ENCODE measurements at regions not wholly inside any gene's neighbourhood (a gene's known extent, or its start where the extent isn't known, plus 50 kb on each side); places are given as distances from the start of the nearest gene placed in this dataset.
A peak's percentile ranks its signal among the peaks of the same experiment; 100 is the strongest.

DNA sequence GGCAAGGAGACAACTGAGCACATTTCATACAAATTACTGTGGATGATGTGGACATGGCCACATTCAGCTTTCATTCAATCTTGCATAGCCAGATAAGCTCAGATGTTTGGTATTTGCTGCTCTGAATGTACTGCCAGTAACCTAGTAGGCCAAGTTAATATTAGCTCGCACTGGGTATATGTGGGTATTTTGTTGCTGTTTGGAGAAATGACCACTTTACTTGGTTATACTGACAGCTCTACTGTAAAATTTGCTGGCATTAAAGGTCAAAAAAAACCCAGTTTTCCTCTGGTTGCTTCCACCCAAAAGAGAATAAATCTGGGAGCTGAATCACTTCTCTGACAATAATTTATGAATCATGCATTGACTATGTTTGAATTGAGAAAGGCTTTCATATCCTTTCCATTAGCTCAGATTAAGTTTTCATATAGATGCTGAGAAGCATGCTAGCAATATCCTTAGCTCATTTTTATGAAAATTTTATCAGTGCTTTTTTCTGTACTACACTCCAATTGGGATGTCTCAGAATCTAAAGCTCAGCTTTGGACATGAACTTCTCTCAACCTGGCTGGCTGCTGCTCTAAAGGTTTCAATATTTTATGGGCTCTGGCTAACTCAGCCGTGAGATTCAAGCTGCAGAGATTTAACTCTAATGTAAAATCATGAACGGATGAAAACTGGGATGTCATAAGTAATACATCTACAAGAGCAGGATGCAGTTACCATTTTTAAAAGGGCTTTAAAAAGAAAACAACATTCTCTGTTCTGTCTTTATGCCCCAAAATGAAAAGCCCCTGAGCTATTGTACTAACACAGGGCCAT lies 330.0 kb downstream of the BARHL2 start:
- Histone ChIP-seq H3K36me3 (ENCODE audit: control insufficient read depth, insufficient read depth, low read length) (no peaks in the 10 kb centered on the region), H3K4me3 (ENCODE audit: low read length) (no peak overlapping the region), H3K9me3 (ENCODE audit: control insufficient read depth, low read length) (no peaks in the 10 kb centered on the region), H3K9ac (ENCODE audit: extremely low read depth, low read length, poor library complexity, severe bottlenecking) (no peak overlapping the region), H3K4me1 (ENCODE audit: control insufficient read depth, insufficient read depth, low read length) (peaks cover 28% of the 10 kb centered on the region), H3K27ac (ENCODE audit: low read depth, low read length) (no peak overlapping the region), H3K27me3 (ENCODE audit: control insufficient read depth, insufficient read depth, low read length, poor library complexity, severe bottlenecking) (no peaks in the 10 kb centered on the region)
- Mint-ChIP-seq H3K27ac (no peak overlapping the region), H3K27me3 (ENCODE audit: insufficient read depth) (no peaks in the 10 kb centered on the region), H3K9me3 (no peaks in the 10 kb centered on the region), H3K4me1 (peaks cover 40% of the 10 kb centered on the region), H3K4me3 (no peak overlapping the region), H3K36me3 (ENCODE audit: low read depth) (no peaks in the 10 kb centered on the region)
- TF ChIP-seq, protein P1, sequence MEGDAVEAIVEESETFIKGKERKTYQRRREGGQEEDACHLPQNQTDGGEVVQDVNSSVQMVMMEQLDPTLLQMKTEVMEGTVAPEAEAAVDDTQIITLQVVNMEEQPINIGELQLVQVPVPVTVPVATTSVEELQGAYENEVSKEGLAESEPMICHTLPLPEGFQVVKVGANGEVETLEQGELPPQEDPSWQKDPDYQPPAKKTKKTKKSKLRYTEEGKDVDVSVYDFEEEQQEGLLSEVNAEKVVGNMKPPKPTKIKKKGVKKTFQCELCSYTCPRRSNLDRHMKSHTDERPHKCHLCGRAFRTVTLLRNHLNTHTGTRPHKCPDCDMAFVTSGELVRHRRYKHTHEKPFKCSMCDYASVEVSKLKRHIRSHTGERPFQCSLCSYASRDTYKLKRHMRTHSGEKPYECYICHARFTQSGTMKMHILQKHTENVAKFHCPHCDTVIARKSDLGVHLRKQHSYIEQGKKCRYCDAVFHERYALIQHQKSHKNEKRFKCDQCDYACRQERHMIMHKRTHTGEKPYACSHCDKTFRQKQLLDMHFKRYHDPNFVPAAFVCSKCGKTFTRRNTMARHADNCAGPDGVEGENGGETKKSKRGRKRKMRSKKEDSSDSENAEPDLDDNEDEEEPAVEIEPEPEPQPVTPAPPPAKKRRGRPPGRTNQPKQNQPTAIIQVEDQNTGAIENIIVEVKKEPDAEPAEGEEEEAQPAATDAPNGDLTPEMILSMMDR (conservative IDR thresholded peaks at IDR 0.05): no peak
- DNase-seq: no peak
- 93 to 100% methylated on average over 2 to 3 of the region's 3 CpGs for WGBS, 2 experiments (ENCODE audit: insufficient coverage in 1 of 2, insufficient read length in 1 of 2)

DNA sequence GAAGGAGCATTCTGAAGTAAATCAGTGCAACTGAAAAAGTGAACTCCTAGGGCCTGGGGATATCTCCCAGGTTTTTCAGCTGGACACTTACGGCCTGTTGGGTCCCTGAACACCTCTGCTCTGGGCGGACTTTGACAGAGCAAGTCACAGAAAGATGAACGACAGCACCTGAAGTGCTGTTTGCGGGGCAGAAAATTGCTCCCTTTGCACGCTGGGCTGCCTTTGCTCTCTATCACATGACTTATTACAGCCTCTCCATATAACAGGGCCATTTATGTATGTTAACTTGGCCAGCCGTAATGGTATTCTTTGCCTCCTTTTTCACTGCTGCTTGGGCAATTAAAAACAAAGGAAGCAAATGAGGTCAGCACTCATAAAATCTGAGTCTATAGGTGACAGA lies 332.9 kb downstream of the BARHL2 start:
- peak; percentile 58 for DNase-seq
- 88 to 93% methylated on average over 5 to 6 of the region's 6 CpGs for WGBS, 2 experiments (ENCODE audit: insufficient coverage in 1 of 2, insufficient read length in 1 of 2)
- TF ChIP-seq, protein P1 (conservative IDR thresholded peaks at IDR 0.05): no peak

GRCh38 chr1:90382161-90382560 lies 334.9 kb downstream of the BARHL2 start:
- Mint-ChIP-seq H3K4me1 (peaks cover 23% of the 10 kb centered on the region), H3K36me3 (ENCODE audit: low read depth) (no peaks in the 10 kb centered on the region), H3K27ac (no peak overlapping the region), H3K27me3 (ENCODE audit: insufficient read depth) (no peaks in the 10 kb centered on the region), H3K9me3 (peaks cover 3% of the 10 kb centered on the region), H3K4me3 (no peak overlapping the region)
- H3K36me3 ChIP-seq (ENCODE audit: control insufficient read depth, insufficient read depth, low read length): no peaks in the 10 kb centered on the region
- no peak overlapping the region for H3K9ac ChIP-seq (ENCODE audit: extremely low read depth, low read length, poor library complexity, severe bottlenecking)
- H3K4me3 ChIP-seq (ENCODE audit: low read length): no peak overlapping the region
- peaks cover 12% of the 10 kb centered on the region for H3K4me1 ChIP-seq (ENCODE audit: control insufficient read depth, insufficient read depth, low read length)
- WGBS, 2 experiments (ENCODE audit: insufficient coverage in 1 of 2, insufficient read length in 1 of 2): 90 to 92% methylated on average over 4 of the region's 4 CpGs
- no peak overlapping the region for H3K27ac ChIP-seq (ENCODE audit: low read depth, low read length)
- TF ChIP-seq, protein P1 (conservative IDR thresholded peaks at IDR 0.05): no peak
- no peaks in the 10 kb centered on the region for H3K27me3 ChIP-seq (ENCODE audit: control insufficient read depth, insufficient read depth, low read length, poor library complexity, severe bottlenecking)
- peaks cover 8% of the 10 kb centered on the region for H3K9me3 ChIP-seq (ENCODE audit: control insufficient read depth, low read length)
- no peak for DNase-seq

More for the DNA sequence above, 332.9 kb downstream of the BARHL2 start:
- Mint-ChIP-seq H3K9me3 (no peaks in the 10 kb centered on the region), H3K36me3 (ENCODE audit: low read depth) (no peaks in the 10 kb centered on the region), H3K4me3 (no peak overlapping the region), H3K27me3 (ENCODE audit: insufficient read depth) (no peaks in the 10 kb centered on the region), H3K27ac (peak overlapping the region; percentile 77), H3K4me1 (peaks cover 32% of the 10 kb centered on the region)
- Histone ChIP-seq H3K9me3 (ENCODE audit: control insufficient read depth, low read length) (no peaks in the 10 kb centered on the region), H3K4me3 (ENCODE audit: low read length) (no peak overlapping the region), H3K27ac (ENCODE audit: low read depth, low read length) (no peak overlapping the region), H3K4me1 (ENCODE audit: control insufficient read depth, insufficient read depth, low read length) (peaks cover 20% of the 10 kb centered on the region), H3K27me3 (ENCODE audit: control insufficient read depth, insufficient read depth, low read length, poor library complexity, severe bottlenecking) (no peaks in the 10 kb centered on the region), H3K9ac (ENCODE audit: extremely low read depth, low read length, poor library complexity, severe bottlenecking) (no peak overlapping the region), H3K36me3 (ENCODE audit: control insufficient read depth, insufficient read depth, low read length) (no peaks in the 10 kb centered on the region)

All from endodermal cell (in vitro differentiated cells).